ENCODE measurements at regions not wholly inside any gene's neighbourhood (a gene's known extent, or its start where the extent isn't known, plus 50 kb on each side); places are given as distances from the start of the nearest gene placed in this dataset.

- DNase-seq (ENCODE audit: low read depth in 1 of 2, low spot score in 2 of 2), result no peak
- Histone ChIP-seq H4K8ac (ENCODE audit: extremely low read depth, insufficient read depth, low read length) (no peak overlapping the region), H3K36me3 (ENCODE audit: control insufficient read depth in 2 of 4, insufficient read depth in 4 of 4, low read length in 3 of 4) (no peaks in the 10 kb centered on the region), H3K79me1 (ENCODE audit: low read depth, low read length) (no peaks in the 10 kb centered on the region), H3K9ac (replicated peaks in 1 of 4; ENCODE audit: extremely low read depth in 1 of 4, low read depth in 3 of 4, low read length in 3 of 4) (no peak overlapping the region), H3K79me2 (ENCODE audit: control insufficient read depth in 1 of 2, insufficient read depth in 2 of 2, low read length in 2 of 2) (no peaks in the 10 kb centered on the region), H3K27me3 (replicated peaks in 1 of 4; ENCODE audit: control insufficient read depth in 3 of 4, extremely low read depth in 1 of 4, insufficient read depth in 3 of 4, low read length in 3 of 4) (no peaks in the 10 kb centered on the region), H3K56ac (replicated peaks; ENCODE audit: insufficient read length, low read depth, low read length) (no peak overlapping the region), H3K18ac (ENCODE audit: extremely low read depth, low read length) (no peak overlapping the region), H3K4ac (replicated peaks; ENCODE audit: insufficient read length, low read depth, low read length) (no peak overlapping the region), H2BK15ac (ENCODE audit: low read length) (no peak overlapping the region), H3K9me3 (ENCODE audit: insufficient read depth in 2 of 2, low read depth in 1 of 2, low read length in 1 of 2) (no peaks in the 10 kb centered on the region), H2BK120ac (replicated peaks; ENCODE audit: low read depth, low read length) (no peak overlapping the region), H2BK5ac (ENCODE audit: low read depth, low read length) (no peak overlapping the region), H2BK20ac (ENCODE audit: low read length) (no peak overlapping the region), H3K23ac (ENCODE audit: insufficient read length) (no peak overlapping the region), H3K14ac (ENCODE audit: insufficient read length) (no peak overlapping the region), H3K27ac (ENCODE audit: low read depth, low read length) (no peak overlapping the region), H2BK12ac (ENCODE audit: low read depth, low read length) (no peak overlapping the region), H2AFZ (ENCODE audit: low read length) (no peak overlapping the region), H3K4me3 (ENCODE audit: extremely low read depth in 1 of 4, insufficient read depth in 2 of 4, low read depth in 3 of 4, low read length in 4 of 4) (no peak overlapping the region), H4K91ac (replicated peaks; ENCODE audit: insufficient read length, low read length) (no peak overlapping the region), H4K5ac (ENCODE audit: insufficient read length, low read depth, low read length) (no peak overlapping the region), H3K4me1 (replicated peaks in 1 of 4; ENCODE audit: control insufficient read depth in 3 of 4, insufficient read depth in 4 of 4, low read length in 3 of 4) (no peaks in the 10 kb centered on the region), H2AK5ac (ENCODE audit: low read depth, low read length) (no peak overlapping the region), H3K23me2 (ENCODE audit: low read depth, low read length) (no peaks in the 10 kb centered on the region), H3K4me2 (ENCODE audit: insufficient read depth in 1 of 2, low read depth in 2 of 2, low read length in 2 of 2) (no peak overlapping the region), H4K20me1 (replicated peaks in 1 of 2; ENCODE audit: control insufficient read depth in 1 of 2, insufficient read depth in 2 of 2, low read length in 2 of 2) (no peaks in the 10 kb centered on the region)
- CTCF ChIA-PET (ENCODE audit: partially characterized antibody), result no interaction called here
- TF ChIP-seq HDAC2 (IDR thresholded peaks at IDR 0.05; ENCODE audit: borderline replicate concordance in 1 of 2, low read depth in 2 of 2, low read length in 2 of 2), result no peak
- no peak for TF ChIP-seq ASH2L (IDR thresholded peaks at IDR 0.05; ENCODE audit: low read length)
- TF ChIP-seq NANOG (IDR thresholded peaks at IDR 0.05; ENCODE audit: insufficient read depth, low read depth, low read length, poor library complexity, severe bottlenecking), result no peak
- TF ChIP-seq CHD1 (IDR thresholded peaks at IDR 0.05; ENCODE audit: low read depth, low read length), result no peak
- TF ChIP-seq TEAD4 (IDR thresholded peaks at IDR 0.05; ENCODE audit: low read depth, low read length), result no peak
- no peak for FAIRE-seq
- POLR2A ChIA-PET (ENCODE audit: partially characterized antibody), result no interaction called here
- WGBS, 2 experiments (ENCODE audit: extremely low coverage in 1 of 2, insufficient coverage in 1 of 2, insufficient read length in 1 of 2, insufficient replicate concordance in 2 of 2, low coverage in 1 of 2, low lambda C conversion rate in 2 of 2, missing lambda C conversion rate in 1 of 2), result 94% methylated on average over 1 of the region's 1 CpG; no CpG with 5 or more reads in 1 of the 2 experiments
These were observed 661.7 kb downstream of the TSN start for GRCh38 chr2:122417114-122417513.
